OCI-LY7 (cell line): ENCODE measurements at regions not wholly inside any gene's neighbourhood (a gene's known extent, or its start where the extent isn't known, plus 50 kb on each side); places are given as distances from the start of the nearest gene placed in this dataset.

Experiments
- BruUV-seq: library from RNA; stranded (reverse); fragments of 400-500 nt; replicated peaks from 2 replicates; lab custom pipeline; 2021; lab: Mats Ljungman, UMichigan
- CTCF ChIA-PET: fragments of 300-600 bp; sonication (Branson Sonifier 250); formaldehyde crosslinking; loops from one replicate; lab custom pipeline; 2022; ENCODE audit warnings: antibody characterized with exemption; ENCODE audit not compliant: unreplicated experiment; lab: Charles Lee
- POLR2A ChIA-PET: fragments of 300-600 bp; sonication (Branson Sonifier 250); formaldehyde crosslinking; loops from one replicate; lab custom pipeline; 2022; ENCODE audit warnings: antibody characterized with exemption; lab: Charles Lee
- DNase-seq: peaks from one replicate; pipeline ENCODE4 v3.0.0-alpha.2; 2015; ENCODE audit warnings: low spot score
- H2AFZ ChIP-seq: fragments of 200-600 bp; sonication (generic), shearing (Covaris generic); 2 replicates; pipeline ENCODE4 v1.6.1; 2014; ENCODE audit warnings: mild to moderate bottlenecking, antibody characterized with exemption, low read length, moderate library complexity
- H3K27ac ChIP-seq: fragments of 200-600 bp; sonication (generic); 2 replicates; pipeline ENCODE4 v1.5.1; 2014; ENCODE audit warnings: mixed run types, low read depth, mild to moderate bottlenecking, moderate library complexity, low read length, inconsistent platforms; ENCODE audit not compliant: poor library complexity, severe bottlenecking
- H3K36me3 ChIP-seq: fragments of 200-600 bp; sonication (generic); 2 replicates; pipeline ENCODE4 v1.6.1; 2014; ENCODE audit warnings: mild to moderate bottlenecking, antibody characterized with exemption, low read length, moderate library complexity, mixed read lengths; ENCODE audit not compliant: insufficient read depth
- H3K4me1 ChIP-seq: fragments of 200-600 bp; sonication (generic); 2 replicates; pipeline ENCODE4 v1.5.1; 2014; ENCODE audit warnings: mild to moderate bottlenecking, low read length; ENCODE audit not compliant: insufficient read depth, poor library complexity, severe bottlenecking
- H3K4me2 ChIP-seq: fragments of 200-600 bp; sonication (generic); 2 replicates; pipeline ENCODE4 v1.6.1; 2014; ENCODE audit warnings: mild to moderate bottlenecking, low read length
- H3K4me3 ChIP-seq: fragments of 200-600 bp; sonication (generic); 2 replicates; pipeline ENCODE4 v1.5.1; 2014; ENCODE audit warnings: mild to moderate bottlenecking, low read depth, low read length; ENCODE audit not compliant: poor library complexity, severe bottlenecking
- H3K79me2 ChIP-seq: fragments of 200-600 bp; sonication (generic); 2 replicates; pipeline ENCODE4 v1.6.1; 2016; ENCODE audit warnings: low read depth, mild to moderate bottlenecking, low read length, moderate library complexity, mixed read lengths; ENCODE audit not compliant: insufficient read depth
- H3K9me2 ChIP-seq: fragments of 200-600 bp; sonication (generic); 2 replicates; pipeline ENCODE4 v1.6.1; 2016; ENCODE audit warnings: mild to moderate bottlenecking, low read length, mixed read lengths; ENCODE audit not compliant: insufficient read depth
- H3K9me3 ChIP-seq: fragments of 200-600 bp; sonication (generic); 2 replicates; pipeline ENCODE4 v1.6.1; 2014; ENCODE audit warnings: mild to moderate bottlenecking, mixed run types, low read length, mixed read lengths
- H4K20me1 ChIP-seq: fragments of 200-600 bp; sonication (generic); 2 replicates; pipeline ENCODE4 v1.6.1; 2014; ENCODE audit warnings: mild to moderate bottlenecking, antibody characterized with exemption, low read length, moderate library complexity, mixed read lengths; ENCODE audit not compliant: insufficient read depth
- EZH2phosphoT487 ChIP-seq: fragments of 200-600 bp; sonication (generic); IDR thresholded peaks from 2 replicates; pipeline ENCODE4 v1.6.1; 2018; ENCODE audit warnings: low read depth, borderline replicate concordance, mild to moderate bottlenecking, mixed run types, antibody characterized with exemption, low read length, moderate library complexity, mixed read lengths
- intact Hi-C: fragments of 100-400 bp; cut with micrococcal nuclease; formaldehyde crosslinking; loops from one replicate; pipeline ENCODE4 v1.10.0; 2022; ENCODE audit not compliant: unreplicated experiment
- TF ChIP-seq, protein P1 (sequence below): fragments of 200-600 bp; sonication (generic); conservative IDR thresholded peaks from 2 replicates; pipeline ENCODE4 v1.5.1; 2014; ENCODE audit warnings: mild to moderate bottlenecking, antibody characterized with exemption, low read length, moderate library complexity, mixed read lengths

DNA sequence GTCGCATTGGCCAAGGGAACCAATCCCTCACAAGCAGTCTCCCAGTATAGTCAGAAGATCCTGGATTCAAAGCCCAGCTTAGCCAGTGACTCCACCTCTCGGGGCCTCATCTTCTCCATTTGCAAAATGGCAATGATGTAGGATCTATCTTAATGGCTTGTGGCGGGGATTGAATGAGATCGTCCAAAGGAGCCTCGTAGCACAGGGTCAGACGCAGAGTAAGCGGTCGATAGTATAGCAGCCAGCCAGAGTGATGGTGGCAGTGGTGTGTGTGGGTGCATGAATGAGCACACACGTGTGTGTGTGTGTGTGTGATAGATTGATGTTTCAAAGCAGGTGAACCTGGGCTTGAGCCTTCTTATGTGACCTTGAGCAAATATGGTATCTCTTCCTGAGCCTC, 79.8 kb upstream of the WNT4 start:
- no peaks in the 10 kb centered on the region for H4K20me1 ChIP-seq
- no peaks in the 10 kb centered on the region for H3K4me1 ChIP-seq
- no peak overlapping the region for H3K4me3 ChIP-seq
- no peaks in the 10 kb centered on the region for H3K36me3 ChIP-seq
- BruUV-seq = no TSS peak
- ChIA-PET POLR2A (no interaction called here), CTCF (no interaction called here)
- no peak overlapping the region for H3K4me2 ChIP-seq
- no peak for TF ChIP-seq EZH2phosphoT487
- TF ChIP-seq, protein P1, sequence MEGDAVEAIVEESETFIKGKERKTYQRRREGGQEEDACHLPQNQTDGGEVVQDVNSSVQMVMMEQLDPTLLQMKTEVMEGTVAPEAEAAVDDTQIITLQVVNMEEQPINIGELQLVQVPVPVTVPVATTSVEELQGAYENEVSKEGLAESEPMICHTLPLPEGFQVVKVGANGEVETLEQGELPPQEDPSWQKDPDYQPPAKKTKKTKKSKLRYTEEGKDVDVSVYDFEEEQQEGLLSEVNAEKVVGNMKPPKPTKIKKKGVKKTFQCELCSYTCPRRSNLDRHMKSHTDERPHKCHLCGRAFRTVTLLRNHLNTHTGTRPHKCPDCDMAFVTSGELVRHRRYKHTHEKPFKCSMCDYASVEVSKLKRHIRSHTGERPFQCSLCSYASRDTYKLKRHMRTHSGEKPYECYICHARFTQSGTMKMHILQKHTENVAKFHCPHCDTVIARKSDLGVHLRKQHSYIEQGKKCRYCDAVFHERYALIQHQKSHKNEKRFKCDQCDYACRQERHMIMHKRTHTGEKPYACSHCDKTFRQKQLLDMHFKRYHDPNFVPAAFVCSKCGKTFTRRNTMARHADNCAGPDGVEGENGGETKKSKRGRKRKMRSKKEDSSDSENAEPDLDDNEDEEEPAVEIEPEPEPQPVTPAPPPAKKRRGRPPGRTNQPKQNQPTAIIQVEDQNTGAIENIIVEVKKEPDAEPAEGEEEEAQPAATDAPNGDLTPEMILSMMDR = no peak
- H3K9me2 ChIP-seq = no peaks in the 10 kb centered on the region
- DNase-seq = no peak
- no peak overlapping the region for H3K27ac ChIP-seq
- no peak overlapping the region for H2AFZ ChIP-seq
- intact Hi-C loops = no loop called here
- no peaks in the 10 kb centered on the region for H3K79me2 ChIP-seq
- no peaks in the 10 kb centered on the region for H3K9me3 ChIP-seq

DNA sequence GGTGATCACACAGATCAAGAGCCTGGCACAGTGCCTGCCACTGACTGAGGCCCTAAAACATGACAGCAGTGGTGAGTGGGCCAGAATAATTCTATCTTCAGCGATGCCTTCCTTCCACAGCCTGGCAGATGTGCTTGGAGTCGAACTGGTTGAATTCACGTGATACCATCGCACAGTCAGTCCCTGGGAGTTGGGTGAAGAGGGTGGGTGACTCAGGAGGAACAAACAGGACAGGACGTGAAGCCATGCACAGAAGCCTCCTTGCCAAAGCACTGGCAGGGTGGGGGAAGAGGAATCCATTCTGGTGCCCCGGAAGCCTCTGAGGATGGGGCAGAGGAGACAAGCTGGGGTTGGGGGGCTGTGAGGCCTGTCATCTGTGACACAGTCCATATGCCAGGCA, 80.3 kb upstream of the WNT4 start:
- H3K79me2 ChIP-seq = no peaks in the 10 kb centered on the region
- no peak for DNase-seq
- H4K20me1 ChIP-seq = no peaks in the 10 kb centered on the region
- no peak overlapping the region for H3K4me3 ChIP-seq
- ChIA-PET POLR2A (no interaction called here), CTCF (no interaction called here)
- no peak overlapping the region for H3K27ac ChIP-seq
- H3K4me2 ChIP-seq = no peak overlapping the region
- no peak overlapping the region for H2AFZ ChIP-seq
- no peaks in the 10 kb centered on the region for H3K9me2 ChIP-seq
- H3K36me3 ChIP-seq = no peaks in the 10 kb centered on the region
- no TSS peak for BruUV-seq
- intact Hi-C loops = no loop called here
- no peak for TF ChIP-seq EZH2phosphoT487
- TF ChIP-seq, protein P1 = no peak
- no peaks in the 10 kb centered on the region for H3K9me3 ChIP-seq
- no peaks in the 10 kb centered on the region for H3K4me1 ChIP-seq

DNA sequence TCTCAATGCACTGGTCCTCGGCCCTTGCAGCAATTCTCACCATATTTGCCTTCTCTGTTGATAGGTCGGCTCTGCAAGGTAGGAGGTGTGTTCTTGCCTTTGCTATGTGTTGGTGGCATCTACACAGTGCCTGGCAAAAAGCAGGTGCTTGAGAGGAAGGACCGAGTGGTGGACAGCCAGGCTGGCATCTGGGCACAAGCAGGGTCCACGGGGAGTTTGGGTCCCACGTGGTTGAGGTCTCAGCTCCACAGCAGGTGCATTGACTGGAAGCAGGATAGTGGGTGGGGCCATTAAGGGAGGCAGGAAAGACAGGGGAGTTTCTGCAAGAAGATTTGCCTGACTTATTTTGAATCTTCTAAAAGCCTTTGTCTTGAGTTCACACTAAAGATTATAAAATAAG, 81.2 kb upstream of the WNT4 start:
- intact Hi-C loops = no loop called here
- CTCF ChIA-PET = no interaction called here
- no peak overlapping the region for H3K27ac ChIP-seq

More for the DNA sequence above, 81.2 kb upstream of the WNT4 start:
- POLR2A ChIA-PET = no interaction called here
- Histone ChIP-seq H3K4me3 (no peak overlapping the region), H4K20me1 (no peaks in the 10 kb centered on the region), H3K4me2 (no peak overlapping the region), H3K9me2 (no peaks in the 10 kb centered on the region), H3K36me3 (no peaks in the 10 kb centered on the region), H3K79me2 (no peaks in the 10 kb centered on the region), H3K4me1 (no peaks in the 10 kb centered on the region), H3K9me3 (no peaks in the 10 kb centered on the region), H2AFZ (no peak overlapping the region)
- no TSS peak for BruUV-seq
- DNase-seq = no peak
- TF ChIP-seq, protein P1 = no peak
- TF ChIP-seq EZH2phosphoT487 = no peak
